HG03103 (cell line): ENCODE measurements at regions not wholly inside any gene's neighbourhood (a gene's known extent, or its start where the extent isn't known, plus 50 kb on each side); places are given as distances from the start of the nearest gene placed in this dataset.
"Not testable (repeated sequence)": the region's sequence is repeated elsewhere in the genome, so short reads cannot be mapped to it uniquely, and the experiment has no call there.

Experiments used
- ATAC-seq: cut with Tn5 transposase; IDR thresholded peaks from one replicate; pipeline ENCODE4 v1.9.1; 2021; ENCODE audit warnings: low read depth; ENCODE audit not compliant: unreplicated experiment

DNA sequence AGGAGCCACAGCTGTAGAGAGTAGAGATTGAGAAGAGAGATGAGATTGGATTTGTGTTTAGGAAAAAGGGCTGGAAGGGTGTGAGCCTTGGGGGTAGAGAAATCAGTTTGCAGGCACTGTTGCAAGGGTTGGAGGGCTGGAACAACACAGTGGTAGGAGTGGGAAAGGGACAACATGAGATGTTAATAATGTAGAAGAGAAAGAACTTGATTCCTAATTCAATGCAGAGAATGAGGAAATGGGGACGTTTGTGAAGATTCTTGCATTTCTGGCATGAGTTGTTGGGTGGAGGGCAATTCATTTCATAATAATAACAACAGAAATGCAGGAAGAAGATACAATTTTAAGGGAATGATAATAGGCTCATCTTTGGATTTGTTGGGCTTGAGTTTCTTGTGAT, 141.4 kb upstream of the TBX18 start:
- ATAC-seq: no peak

DNA sequence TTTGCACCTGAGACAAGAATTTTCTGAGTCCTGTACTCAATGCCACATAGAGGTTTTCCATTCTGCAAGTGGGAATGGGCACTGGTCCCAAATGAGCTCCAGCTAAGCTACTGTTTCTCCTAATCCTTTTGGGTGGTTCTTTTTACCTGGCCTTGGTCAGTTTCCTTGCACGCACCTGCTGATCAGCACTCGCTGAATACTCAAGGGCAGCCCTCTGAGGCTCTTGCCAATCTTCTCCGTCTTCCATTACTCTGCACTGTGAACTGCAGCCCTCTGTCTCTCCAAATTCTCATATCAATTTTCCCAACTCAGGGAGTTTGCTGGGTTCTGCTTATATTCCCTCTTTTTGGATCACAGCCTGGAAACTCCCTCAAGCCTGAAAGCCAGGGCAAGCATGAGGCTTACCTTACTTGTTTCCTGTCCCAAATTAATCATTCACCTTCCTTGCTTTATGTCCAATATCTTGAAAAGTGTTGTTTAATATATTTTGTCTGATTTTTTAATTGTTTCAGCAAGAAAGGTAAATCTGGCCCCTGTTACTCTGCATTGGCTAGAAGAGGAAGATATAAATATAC, 138.0 kb upstream of the TBX18 start:
- ATAC-seq: no peak

DNA sequence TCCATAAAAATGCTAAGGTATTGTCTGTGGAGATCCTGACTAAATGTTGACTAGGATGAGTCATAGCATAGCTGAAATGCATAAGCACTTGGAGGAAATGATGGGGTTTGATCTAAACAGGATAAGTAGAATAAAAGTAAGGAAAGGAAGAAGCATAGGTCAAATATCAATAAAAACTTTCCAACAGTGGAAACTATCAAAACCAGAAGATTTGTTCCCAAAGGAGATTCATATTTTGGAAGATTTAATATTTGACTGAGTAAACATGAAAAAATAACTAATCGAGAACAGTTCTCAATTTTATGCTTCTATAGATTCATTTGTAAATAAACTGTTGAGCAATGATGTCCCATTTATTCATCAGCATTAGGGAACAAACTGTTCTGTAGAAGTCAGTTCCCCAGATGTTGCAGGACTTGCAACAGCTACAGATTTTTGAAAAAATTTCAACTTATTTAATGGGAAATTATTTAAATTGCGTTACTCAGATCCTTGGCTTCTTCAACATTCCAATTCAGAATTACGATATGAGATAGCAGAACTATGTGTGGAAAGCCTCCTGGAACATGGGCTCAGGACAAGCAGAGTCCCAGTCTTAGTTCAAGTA, 133.7 kb upstream of the TBX18 start:
- no peak for ATAC-seq

DNA sequence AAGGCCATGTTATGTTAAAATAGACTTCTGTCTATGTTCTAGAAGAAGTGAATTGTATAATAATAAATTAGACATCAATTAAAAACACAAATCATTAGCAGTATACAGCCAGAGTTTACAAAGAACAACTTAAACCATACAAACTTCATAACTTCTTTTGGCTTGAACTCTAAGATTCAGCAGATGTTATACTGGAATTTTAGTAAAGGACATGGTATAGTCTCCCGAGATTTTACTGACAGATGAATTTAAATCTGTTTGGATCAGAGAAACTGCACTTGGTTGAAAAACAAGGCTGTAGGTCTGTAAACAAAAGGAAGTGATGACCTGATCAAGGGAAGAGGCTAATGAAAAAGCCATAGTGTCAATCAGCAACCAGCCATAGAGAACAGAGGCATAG, 132.6 kb upstream of the TBX18 start:
- ATAC-seq: no peak

DNA sequence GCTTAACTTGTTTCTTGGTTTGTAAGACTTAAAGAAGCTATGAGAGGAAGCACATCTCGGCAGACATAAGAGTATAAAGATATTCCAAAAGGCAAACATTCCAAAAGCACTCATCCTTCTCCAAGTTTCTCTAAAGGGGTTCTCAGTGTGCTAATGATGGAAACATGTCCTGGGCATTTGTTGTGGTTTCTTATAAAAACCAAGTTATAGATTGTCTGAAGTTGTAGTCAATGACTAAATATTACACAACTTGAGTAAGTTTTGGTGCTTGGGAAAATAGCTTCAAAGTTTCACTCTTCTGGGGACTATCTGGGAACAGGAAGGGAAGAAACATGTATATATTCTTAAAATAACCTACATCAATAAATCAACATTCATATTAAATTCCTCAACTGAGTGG, 128.3 kb upstream of the TBX18 start:
- no peak for ATAC-seq

DNA sequence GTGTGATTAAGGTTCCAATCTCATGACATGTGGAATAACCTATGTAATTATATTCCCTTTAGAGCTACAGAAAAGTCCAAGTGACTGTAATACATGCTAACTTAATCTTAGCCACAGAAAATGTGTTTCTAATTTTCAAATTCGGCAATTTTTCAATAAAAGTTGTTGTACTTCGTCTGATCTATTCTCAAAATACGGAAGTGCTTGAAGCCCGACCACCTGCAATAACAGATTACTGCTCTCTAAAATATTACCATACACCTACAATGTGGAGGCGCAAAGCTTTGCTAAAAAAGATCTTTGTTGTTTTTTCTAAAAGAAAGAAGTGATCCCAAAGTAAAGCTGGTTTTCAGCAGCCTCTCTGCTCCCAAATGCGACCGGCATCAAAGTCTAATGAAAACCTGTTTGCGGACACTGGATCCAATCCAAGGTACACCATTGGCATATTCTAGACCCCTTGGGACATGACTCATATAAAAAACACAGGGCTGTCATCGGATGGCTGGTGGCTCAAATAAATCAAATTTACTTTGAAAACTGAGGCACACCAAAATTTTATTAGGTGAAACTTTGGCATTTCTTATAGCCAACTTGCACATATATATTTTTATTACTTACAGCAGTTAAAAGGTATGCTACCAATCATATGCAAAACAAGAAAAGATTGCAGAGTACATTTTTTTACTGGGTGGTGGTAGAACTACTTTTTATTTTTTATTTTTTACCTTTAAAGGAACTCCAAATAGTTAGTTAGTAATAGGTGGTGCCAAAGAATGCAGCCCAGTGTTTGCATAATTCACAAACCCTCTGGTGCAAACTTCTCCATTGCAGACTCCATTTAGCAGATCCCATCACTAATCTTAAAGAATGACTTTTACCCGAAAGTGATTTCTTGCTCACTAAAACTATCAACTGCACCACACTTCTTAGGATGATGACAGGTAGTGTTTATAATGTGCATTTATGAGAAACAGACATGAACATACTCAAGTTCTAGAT, 118.7 kb upstream of the TBX18 start:
- no peak for ATAC-seq

DNA sequence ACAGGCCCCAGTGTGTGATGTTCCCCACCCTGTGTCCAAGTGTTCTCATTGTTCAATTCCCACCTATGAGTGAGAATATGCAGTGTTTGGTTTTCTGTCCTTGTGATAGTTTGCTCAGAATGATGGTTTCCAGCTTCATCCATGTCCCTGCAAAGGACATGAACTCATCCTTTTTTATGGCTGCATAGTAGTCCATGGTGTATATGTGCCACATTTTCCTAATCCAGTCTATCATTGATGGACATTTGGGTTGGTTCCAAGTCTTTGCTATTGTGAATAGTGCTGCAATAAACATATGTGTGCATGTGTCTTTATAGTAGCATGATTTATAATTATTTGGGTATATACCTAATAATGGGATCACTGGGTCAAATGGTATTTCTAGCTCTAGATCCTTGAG, 115.0 kb upstream of the TBX18 start:
- not testable (repeated sequence) for ATAC-seq

DNA sequence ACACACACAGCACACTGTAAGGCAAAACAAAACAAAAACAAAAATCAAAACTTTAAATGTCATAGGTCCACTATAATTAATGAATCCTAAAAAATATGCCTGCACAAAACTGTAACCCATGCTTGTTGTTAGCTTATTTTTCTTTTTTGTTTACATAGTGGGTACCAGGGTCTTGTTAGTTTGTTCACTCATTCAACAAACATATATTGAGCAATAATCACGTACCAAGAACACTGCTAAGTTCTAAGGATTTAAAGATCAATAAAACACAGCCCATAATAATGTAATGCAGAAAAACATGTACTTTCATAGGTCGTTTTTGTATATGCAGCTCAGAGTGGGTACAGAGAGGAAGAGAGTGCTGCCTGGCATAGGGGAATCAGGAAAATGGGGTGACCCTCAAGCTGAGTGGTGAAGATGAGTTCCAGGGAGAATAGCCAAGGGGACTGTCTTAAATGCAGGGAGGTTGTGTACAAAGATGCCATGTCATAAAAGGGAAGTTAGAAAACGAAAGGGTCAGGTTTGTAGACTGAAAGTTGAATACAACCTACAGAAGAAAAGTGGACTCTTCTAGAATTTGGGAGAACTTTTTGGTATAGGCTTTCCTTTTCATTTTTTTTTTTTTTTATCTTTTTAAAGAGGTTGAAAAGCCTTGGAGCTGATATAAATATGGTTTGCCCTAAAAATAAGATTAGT, 113.3 kb upstream of the TBX18 start:
- no peak for ATAC-seq

DNA sequence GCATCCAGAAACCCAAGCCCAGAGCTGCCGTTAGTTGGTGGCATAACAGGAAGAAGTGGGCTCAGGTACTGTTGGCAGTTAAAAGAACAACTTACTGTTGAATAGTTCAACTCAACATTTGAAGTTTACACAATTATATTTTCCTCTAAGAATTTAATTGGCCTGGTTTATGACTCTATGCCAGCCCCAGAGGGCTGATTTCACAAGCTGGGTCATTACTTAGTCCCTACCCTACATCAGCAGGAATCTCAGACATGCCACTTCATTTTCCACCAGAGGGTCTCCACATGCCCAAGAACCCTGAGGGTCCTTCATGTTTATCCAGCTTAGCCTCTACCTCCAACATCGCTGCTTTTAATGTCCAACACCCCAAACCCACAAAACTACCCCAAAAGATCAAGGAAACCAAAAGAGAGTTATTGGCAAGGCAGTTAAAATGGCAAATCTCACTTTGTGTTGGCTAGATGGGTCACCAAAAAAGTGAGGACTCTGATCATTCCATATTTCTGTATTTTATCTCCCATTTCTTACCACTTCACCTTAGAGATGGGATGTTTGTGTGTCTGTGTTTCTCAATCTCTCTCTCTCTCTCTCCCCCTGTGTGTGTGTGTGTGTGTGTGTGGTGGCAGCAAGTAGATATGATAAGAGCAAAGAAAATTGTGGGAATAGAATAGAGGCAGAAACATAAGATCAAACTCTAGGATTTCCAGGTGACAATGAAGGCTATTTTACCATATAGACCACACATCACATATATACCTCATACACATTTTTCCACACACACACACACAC, 112.5 kb upstream of the TBX18 start:
- no peak for ATAC-seq

DNA sequence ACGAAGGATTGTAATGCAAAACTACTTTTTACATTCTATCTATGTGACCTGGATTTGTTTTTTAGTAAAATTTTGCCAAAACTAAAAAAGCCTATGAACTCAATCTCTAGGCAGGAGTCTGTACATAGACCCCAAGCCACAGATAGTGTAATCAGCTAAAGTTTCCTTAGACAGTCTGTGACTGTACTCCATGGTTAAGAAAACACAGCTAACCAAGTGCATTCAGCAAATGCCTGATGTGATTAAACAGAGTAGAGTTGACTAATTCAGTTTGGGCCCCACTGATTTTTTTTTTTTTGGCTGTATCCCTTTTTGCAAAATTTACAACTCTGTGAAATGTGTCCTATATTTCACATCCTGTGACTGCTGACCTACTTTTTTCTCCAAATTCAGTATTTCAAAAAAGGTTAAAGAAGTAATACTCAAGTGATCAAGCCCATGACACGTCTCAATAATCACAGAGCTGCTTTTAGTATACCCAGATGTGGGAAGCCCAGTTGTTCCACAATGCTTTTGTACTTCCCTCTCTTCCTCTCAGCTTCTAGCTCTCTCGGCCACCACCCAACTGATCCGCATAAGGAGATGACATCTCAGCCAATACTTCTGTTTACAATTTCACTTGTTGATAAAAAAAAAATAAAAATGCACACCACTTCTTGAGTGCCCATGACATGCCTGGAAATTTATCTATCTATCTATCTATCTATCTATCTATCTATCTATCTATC, 108.8 kb upstream of the TBX18 start:
- ATAC-seq: no peak

DNA sequence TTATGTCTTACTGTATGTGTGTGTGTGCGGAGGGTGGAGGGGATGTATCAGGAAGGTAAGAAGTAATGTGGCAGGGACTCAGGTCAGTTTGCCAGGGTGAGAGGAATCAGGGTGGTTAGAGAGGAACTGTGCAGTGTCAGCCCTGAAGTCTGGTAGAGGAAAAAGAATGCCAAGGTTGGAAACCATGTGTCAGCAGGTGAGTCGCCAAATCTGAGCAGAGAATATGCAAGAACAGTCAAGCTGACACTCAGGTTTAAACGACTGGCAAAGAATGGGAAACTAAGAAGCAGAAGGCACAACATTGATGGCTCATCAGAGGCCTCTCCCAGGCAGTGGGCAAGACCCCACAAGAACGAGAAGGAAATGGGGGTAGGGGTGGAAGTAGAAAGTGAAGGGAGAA, 107.5 kb upstream of the TBX18 start:
- ATAC-seq: no peak

DNA sequence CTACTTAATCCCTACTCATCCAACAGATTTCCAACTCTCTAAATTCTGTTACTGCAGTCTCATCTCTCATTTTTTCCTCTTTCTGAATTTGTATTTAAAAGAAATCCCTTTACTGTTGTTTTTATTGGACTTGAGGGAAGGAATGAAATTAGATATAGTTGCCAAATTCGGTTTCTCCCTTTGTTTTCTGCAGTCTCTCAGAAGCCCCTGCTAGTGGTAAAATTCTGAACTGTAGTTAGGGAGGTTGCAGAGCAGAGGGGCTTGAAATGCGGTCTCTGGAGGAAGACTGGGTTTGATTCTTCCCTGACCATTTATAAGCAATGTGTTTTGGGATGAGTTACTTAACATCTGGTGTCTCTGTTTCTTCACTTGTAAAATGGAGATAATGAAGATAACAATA, 106.3 kb upstream of the TBX18 start:
- ATAC-seq: no peak

DNA sequence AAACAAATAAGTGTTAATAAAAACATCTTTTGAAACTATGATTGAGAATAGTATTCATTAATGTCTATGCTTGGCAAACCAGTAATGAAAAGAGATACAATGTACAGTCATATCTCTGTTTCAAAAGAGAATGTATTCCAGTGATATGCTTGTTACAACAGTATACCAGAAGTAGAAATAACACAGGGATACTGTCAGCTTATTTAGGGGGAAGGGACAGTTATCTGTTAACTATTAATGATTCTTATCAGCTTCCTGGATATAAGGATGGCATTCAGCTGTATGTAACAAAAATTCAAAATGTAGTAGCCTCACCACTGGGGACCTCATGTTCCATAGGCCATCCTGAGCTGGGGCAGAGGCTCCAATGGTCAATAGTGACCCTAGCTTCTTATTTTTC, 103.8 kb upstream of the TBX18 start:
- ATAC-seq: no peak

DNA sequence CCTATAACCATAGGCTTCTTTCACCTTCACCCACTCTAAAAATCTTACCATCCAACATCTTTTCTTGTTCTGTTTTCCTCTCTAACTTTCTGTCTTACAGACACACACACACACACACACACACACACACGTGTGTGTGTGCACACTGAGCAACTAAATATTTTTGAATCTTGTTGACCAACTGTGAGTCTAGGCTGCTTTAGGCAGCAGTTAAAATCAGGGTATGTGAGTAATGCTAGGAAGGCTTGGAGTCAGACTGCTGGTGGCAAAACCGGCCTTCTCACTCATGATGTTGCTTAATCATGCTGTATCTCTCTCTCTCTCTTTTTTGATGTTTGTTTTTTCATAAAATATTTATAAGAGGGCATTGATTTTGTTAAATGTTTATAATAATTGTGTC, 103.1 kb upstream of the TBX18 start:
- ATAC-seq: no peak

DNA sequence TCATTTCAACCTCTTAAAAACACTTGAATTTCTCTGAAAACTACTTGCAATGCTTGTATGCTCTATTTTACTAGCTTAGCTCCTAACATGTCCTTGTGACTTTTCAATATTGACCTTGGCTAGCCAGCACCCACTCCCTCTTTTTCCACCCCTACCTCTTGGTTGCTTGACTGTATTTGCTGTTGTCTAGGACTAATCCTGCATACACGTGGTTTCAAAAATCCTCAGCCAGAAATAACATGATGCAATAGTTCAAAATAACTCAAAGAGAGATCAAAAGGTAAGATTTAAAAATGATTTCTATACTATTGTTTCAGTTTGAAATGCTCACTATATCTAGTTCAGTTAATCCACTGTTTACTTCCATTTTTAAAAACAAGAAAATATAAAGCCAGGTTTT, 102.3 kb upstream of the TBX18 start:
- ATAC-seq: no peak

DNA sequence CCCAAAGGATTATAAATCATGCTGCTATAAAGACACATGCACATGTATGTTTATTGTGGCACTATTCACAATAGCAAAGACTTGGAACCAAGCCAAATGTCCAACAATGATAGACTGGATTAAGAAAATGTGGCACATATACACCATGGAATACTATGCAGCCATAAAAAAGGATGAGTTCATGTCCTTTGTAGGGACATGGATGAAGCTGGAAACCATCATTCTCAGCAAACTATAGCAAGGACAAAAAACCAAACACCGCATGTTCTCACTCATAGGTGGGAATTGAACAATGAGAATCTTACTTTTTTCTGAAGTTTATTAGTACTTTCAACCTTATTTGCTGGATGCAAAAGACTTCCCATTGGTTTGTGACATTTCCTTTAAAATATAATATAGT, 101.0 kb upstream of the TBX18 start:
- ATAC-seq: not testable (repeated sequence)

DNA sequence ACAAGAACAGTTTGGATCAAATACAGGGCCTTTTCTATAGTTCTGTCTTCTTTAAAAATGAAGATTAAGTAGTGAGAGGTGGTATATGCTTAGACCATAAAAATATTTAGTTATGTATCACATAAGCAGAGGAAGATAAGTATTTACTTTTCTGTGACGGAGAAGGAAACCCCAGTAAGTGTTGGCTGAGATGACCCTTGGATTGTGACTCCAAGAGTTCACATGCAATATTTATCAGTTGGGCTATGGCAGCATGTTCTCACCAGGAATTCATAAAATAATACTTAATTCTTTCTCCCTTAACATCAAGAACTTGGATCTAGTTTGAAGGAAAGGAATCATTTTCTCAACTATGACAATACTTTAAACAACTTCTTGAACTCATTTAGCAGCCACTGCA, 98.4 kb upstream of the TBX18 start:
- ATAC-seq: no peak

DNA sequence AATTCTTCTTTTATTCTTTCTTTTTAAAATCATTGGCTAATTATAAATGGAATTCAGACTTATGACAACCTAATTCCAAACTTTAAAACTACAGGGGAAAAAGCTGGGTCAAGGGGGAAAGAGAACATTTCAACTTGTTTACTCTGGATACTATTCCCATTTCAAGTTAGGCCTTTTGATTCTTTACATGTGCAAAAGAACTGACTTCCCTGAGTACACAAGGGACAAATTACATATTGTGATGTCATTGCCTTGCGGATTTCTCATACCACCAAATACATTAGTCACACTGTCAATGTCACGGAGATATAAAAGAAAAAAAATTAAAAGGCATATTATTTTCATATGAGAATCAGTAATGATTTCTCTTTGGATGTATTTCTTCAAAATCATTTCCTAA, 96.5 kb upstream of the TBX18 start:
- ATAC-seq: no peak

DNA sequence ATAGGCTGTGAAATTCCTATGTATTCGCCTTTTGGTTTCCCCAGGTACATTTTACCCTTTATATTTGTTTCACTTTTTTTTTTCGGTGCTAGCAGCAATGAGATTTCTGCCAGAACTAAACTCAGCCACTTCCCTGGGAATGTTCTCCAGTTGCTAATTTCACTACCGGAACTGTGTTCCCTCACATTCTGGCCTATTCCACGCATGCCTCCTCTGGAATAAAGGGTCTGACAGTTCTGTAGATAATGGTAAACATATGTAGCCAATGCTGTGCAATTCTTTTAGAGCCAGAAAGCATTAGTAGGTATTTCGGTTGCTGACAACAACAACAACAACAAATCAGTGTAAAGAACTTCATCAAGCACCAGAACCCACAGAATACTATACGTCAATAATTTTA, 96.1 kb upstream of the TBX18 start:
- no peak for ATAC-seq
